Adrenal gland (tissue), 5 donors: ENCODE measurements at regions not wholly inside any gene's neighbourhood (a gene's known extent, or its start where the extent isn't known, plus 50 kb on each side); places are given as distances from the start of the nearest gene placed in this dataset.

Source experiments
- POLR2A ChIP-seq, 2 donors: fragments of 450-650 bp; IDR thresholded peaks; one replicate each; pipeline ENCODE4 v1.6.1; 2017; ENCODE audit warnings: antibody characterized with exemption in 2 of 2, mild to moderate bottlenecking in 2 of 2, moderate library complexity in 1 of 2
- TF ChIP-seq, protein P1 (sequence below), 6 experiments: fragments of 450-650 bp in 4 of 6; fragments of 200-600 bp in 2 of 6; sonication (generic) in 1 of 6; IDR thresholded peaks; 1 replicate in 5 of 6; 2 replicates in 1 of 6; pipeline versions ENCODE4 v1.5.1 to v1.8.0; 2016 to 2021; ENCODE audit warnings: antibody characterized with exemption in 6 of 6, mild to moderate bottlenecking in 2 of 6, moderate library complexity in 1 of 6
- donor health status: DM: no; HTN: no; CAD: no.

GRCh38 chr7:16078076-16078952 lies 343.0 kb downstream of the CRPPA start:
- TF ChIP-seq, protein P1, sequence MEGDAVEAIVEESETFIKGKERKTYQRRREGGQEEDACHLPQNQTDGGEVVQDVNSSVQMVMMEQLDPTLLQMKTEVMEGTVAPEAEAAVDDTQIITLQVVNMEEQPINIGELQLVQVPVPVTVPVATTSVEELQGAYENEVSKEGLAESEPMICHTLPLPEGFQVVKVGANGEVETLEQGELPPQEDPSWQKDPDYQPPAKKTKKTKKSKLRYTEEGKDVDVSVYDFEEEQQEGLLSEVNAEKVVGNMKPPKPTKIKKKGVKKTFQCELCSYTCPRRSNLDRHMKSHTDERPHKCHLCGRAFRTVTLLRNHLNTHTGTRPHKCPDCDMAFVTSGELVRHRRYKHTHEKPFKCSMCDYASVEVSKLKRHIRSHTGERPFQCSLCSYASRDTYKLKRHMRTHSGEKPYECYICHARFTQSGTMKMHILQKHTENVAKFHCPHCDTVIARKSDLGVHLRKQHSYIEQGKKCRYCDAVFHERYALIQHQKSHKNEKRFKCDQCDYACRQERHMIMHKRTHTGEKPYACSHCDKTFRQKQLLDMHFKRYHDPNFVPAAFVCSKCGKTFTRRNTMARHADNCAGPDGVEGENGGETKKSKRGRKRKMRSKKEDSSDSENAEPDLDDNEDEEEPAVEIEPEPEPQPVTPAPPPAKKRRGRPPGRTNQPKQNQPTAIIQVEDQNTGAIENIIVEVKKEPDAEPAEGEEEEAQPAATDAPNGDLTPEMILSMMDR (IDR thresholded peaks at IDR 0.05) = peak; percentile 34 to 69 (median 60)
- TF ChIP-seq POLR2A (IDR thresholded peaks at IDR 0.05) = no peak
